ENCODE measurements at regions not wholly inside any gene's neighbourhood (a gene's known extent, or its start where the extent isn't known, plus 50 kb on each side); places are given as distances from the start of the nearest gene placed in this dataset.

- TF ChIP-seq CTCF (conservative IDR thresholded peaks at IDR 0.05 in 1 of 2, IDR thresholded peaks at IDR 0.05 in 1 of 2; ENCODE audit: low read depth in 1 of 2, low read length in 2 of 2): no peak
- no peak for TF ChIP-seq EZH2 (IDR thresholded peaks at IDR 0.05; ENCODE audit: low read length, missing control alignments)
Measured at GRCh38 chr2:80942766-80943165, 638.2 kb upstream of the LRRTM1 start.

All from fibroblast of lung (primary cell).